Amygdala (tissue), 56 donors: ENCODE measurements at regions not wholly inside any gene's neighbourhood (a gene's known extent, or its start where the extent isn't known, plus 50 kb on each side); places are given as distances from the start of the nearest gene placed in this dataset.

Experiments
- DNase-seq, 56 donors: peaks; one replicate each; lab custom pipeline; 2025; lab: John Stamatoyannopoulos, UW

- DNase-seq: peak in 2 of 56 donors; percentile 11 to 21
Observed at GRCh38 chr2:39608686-39609441, 56.9 kb upstream of the TMEM178A start.

GRCh38 chr2:39609917-39610316 lies 55.8 kb upstream of the TMEM178A start:
- DNase-seq: no peak

GRCh38 chr2:39615675-39616074 lies 50.0 kb upstream of the TMEM178A start:
- DNase-seq: no peak
